ENCODE measurements at regions not wholly inside any gene's neighbourhood (a gene's known extent, or its start where the extent isn't known, plus 50 kb on each side); places are given as distances from the start of the nearest gene placed in this dataset.

DNA sequence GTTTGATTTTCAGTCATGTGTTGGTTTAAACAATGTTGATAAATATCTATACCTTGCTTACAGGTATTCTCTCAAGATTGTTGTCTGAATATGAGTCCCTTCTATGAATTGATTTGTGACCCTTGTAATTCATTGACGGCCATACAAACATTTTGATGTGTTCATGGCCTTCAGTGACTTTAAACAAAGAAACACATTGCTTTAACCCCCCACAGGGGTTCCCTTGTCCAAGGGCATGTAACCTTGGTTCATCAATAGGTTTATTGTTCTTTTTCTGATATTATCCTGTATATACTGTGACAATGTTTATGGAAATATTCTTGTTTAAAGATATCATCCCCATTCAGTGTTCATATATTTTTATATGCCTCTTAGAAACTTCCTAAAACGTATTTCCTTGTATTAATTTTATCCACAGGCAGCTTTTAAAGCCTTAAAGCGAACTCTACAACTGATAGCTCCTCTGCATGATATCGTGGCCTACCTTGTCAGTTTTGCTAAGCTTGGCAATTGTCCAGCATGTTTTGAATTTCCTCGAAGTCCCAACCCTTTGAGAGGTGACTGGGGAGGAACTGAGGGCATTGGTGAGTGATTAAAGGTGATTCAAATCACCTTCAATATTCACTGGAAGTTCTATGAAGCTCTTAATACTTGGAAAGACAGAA is 87.0 kb downstream of the CD164 start:
- DNase-seq (ENCODE audit: low read depth), result no peak

GRCh38 chr6:109292983-109293586 is 89.2 kb downstream of the CD164 start:
- no peak for DNase-seq (ENCODE audit: low read depth)

DNA sequence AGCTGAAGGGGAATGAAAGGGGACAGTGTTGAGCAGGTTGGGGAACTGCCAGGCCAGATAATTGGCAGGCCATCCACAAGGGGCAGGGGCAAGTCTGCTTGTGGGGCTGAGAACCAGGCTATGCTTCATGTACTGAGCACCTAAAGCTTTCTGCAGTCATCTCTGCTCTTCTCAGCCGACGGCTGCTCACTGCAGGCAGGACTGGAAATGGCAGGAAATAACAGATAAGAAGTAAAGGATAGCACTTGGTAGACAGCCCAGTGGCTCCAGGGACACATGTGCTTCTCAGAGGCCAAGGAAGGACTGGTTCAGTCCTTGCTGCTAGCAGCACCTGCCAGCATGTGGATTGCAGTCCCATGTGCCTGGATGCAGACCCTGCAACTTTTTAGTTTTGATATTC is 89.8 kb downstream of the CD164 start:
- no peak for DNase-seq (ENCODE audit: low read depth)

DNA sequence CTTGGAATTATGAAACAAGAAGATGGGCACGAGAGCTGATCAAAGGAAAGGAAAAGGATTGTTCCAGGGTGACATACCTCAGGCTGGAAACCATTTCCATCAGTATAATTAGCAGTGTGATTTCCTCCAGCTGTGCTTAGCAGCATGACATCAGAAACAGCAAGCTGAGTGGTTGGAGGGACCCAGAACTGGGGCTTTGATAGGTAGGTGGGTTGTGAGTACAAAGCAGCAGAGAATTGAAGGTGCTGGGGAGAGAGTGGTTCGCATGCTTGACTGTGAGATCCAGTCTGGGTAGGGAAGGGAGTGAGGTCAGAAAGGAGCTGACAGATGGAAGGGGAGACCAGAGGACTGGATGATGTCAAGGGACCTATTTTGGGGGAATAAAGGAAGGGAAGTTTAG is 90.4 kb downstream of the CD164 start:
- DNase-seq (ENCODE audit: low read depth), result no peak

GRCh38 chr6:109290143-109290931 is 91.9 kb downstream of the CD164 start:
- DNase-seq (ENCODE audit: low read depth), result no peak

DNA sequence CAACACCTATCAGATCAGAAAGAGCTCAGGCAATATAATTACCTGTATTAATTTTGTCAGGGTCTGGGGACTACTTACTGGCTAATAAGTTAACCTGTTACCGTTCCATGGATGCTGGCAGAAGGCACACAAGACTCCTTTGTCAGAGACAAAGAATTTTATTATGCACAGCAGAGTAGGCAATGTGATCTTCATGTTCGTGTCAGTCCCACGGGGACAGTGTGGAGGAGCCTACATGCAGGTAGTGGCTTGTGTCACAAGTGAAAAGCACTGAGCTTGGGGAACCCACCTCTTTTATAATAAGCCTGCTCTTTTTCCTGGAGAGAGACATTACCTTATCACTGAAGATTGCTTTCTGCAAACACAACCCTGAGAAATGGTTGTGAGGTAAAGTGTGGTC is 96.9 kb downstream of the CD164 start:
- no peak for DNase-seq (ENCODE audit: low read depth)

- DNase-seq (ENCODE audit: low read depth), result no peak
Measured at GRCh38 chr6:109284675-109285074, 97.6 kb downstream of the CD164 start.

GRCh38 chr6:109282756-109283155 is 99.5 kb downstream of the CD164 start:
- no peak for DNase-seq (ENCODE audit: low read depth)

DNA sequence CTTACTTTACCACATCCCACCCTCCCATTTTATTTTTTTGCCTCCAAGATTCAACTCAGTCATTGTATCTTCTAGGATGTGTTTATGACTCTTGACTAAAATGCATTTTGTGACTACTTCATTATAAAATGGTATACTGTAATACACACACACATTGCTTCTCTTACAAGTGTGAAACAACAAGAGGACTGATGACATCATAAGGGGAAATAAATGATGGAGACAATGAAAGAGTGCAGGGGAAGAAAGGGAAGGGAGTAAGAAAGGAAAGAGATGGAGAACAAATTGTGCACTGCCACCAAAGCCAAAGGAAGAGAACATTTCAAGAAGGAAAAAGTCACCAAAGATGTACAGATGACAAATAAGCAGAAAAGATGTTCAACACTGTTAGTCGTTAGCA is 102.6 kb downstream of the CD164 start:
- no peak for DNase-seq (ENCODE audit: low read depth)

DNA sequence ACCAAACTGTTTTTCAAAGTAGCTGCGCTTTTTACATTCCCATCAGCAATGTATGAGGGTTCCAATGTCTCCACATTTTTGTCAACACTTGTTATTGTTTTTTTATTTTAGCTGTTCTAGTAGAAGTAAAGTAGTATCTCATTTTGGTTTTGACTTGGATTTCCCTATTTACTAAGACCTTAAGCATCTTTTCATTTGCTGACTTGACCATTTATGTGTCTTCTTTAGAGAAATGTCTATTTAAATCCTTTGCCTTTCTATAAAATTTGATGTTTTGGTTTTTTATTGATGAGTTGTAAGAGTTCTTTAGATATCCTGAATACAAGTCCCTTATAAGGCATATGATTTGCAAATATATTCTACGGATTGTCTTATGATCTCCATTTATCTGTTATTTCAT is 110.6 kb downstream of the CD164 start:
- DNase-seq (ENCODE audit: low read depth), result no peak

DNA sequence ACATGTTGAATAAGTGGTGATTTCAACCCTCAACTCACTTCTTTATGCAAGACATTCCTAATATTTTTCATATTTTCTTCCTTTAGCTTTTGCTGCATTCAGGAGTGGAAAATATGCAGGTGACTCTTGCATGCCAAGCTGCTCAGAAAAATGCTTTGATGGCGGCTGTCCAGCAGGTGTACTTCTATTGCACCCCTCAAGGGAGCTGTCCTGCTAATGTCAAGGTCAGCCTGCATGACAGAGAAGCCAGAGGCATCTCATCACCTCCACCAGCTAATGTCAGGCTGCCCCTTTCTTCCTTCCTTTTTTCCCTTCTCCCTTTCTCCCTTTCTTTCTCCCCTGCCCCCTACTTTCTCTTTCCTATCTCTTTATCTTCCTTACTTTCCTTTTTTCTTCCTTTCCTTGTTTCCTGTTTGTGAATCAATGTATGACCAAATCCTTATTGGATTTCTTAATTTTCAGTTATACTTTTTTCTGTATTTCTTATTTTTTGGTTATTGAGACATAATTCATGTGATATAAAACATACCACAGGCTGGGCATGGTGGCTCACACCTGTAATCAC is 112.2 kb downstream of the CD164 start:
- no peak for DNase-seq (ENCODE audit: low read depth)

DNA sequence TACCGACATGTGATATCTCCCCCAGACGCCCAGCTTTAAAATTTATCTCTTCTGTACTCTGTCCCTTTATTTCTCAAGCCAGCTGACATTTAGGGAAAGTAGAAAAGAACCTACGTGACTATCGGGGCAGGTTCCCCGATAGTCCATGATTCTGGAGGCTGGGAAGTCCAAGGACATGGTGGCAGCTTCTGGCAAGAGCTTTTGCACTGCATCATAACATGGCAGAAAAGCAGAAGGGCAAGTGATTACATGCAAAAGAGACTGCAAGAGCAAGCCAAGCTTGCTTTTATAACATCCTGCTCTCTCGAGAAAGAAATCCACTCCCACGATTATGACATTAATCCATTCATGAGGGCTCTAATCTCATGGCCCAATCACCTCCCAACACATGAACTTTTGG is 113.2 kb downstream of the CD164 start:
- no peak for DNase-seq (ENCODE audit: low read depth)

GRCh38 chr6:109265530-109265929 is 116.7 kb downstream of the CD164 start:
- DNase-seq (ENCODE audit: low read depth), result no peak

DNA sequence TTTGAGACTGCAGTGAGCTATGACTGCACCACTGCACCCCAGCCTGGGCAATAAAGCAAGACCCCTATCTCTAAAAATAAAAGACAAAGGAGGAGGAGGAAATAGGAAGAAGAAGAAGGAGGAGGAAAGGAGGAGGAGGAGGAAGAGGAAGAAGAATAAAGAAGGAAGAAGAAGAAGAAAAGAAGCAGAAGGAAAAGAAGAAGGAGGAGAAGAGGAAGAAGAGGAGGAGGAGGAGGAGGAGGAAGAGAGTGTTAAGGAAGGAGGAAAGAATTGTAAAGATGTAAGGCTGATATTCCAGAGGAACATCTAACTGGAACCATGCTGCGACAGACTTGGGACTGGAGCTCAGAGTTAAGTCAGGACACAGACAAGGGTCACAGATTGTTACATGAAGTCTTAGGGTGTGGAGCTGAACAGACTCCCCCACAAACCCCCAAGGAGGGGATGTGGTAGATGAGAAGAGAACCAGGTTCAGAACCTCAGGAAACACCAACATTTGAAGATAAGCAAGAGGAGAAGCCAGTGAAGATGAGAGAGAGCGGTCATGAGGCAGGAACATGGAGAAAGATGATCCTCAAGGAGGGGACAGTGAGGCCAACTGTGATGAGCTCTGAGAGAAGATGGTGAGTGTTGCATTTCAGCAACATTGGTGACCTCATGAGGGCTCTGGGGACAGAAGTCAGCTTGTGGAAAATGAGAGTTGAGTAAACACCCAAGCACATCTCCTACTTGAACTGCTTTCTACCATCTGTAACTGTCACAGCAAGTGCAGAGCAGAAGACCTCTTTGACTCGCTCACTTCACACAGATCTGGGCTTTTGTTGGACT is 118.2 kb downstream of the CD164 start:
- DNase-seq (ENCODE audit: low read depth), result no peak

DNA sequence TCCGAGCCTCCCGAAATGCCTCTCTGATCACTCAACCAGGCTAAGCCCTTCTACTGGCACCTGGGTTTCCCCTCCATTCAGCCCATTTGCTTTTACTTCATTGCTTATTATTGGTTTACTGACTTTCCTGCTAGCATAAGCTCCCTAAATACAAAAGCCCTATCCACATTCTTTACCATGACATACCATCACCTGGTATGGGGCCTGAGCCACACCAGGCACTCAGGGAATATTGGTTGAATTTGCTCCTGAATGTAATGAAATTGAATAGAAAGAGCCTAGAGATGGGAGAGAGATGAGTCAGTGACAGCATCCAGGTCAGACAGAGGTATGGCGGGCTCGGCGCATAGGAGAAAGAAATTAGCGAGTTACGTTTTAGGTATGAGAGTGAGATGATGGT is 120.0 kb downstream of the CD164 start:
- no peak for DNase-seq (ENCODE audit: low read depth)

DNA sequence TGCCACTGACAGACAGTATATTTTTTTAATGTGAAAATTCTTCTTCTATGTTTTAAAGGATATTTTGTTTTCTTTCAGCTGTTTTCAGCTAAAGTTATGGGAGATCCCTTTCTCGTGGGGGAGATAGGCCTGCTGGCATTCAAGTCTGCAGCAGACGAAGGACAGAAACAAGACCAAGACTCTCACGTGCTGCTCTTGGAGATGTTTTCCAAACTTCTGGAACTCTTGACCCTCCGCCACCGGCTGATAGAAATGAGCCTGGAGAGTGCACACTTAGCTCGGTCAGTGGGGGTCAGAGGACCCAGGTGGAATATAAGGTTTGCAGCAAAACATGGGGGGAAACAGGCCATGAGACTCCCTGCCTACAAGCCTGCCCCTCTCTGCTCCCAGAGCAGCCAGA is 120.5 kb downstream of the CD164 start:
- no peak for DNase-seq (ENCODE audit: low read depth)

GRCh38 chr6:109260701-109261100 is 121.6 kb downstream of the CD164 start:
- no peak for DNase-seq (ENCODE audit: low read depth)

GRCh38 chr6:109260126-109260525 is 122.1 kb downstream of the CD164 start:
- DNase-seq (ENCODE audit: low read depth), result no peak

- DNase-seq (ENCODE audit: low read depth), result no peak
Measured at GRCh38 chr6:109258129-109258528, 124.1 kb downstream of the CD164 start.

GRCh38 chr6:109257494-109257893 is 124.8 kb downstream of the CD164 start:
- DNase-seq (ENCODE audit: low read depth), result no peak

- no peak for DNase-seq (ENCODE audit: low read depth)
Measured at GRCh38 chr6:109255946-109256640, 126.2 kb downstream of the CD164 start.

DNA sequence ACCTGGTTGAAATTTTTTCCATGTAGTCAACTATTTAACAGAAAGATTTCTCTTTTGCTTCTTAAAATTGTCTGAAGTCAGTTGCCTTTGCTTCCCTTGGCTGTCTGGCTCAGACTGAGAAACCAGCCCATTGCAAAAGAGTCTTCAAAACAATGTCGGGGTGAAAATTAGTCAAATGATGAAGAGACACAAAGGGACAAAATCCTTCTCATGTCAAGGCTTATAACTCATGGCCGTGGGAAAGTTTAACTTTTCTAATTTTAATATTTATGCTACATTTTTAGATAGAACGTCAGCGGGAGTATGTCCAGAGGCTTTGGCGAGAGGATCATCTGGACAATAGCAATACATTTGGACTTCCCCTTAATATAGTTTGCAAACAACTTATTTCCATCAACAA is 127.2 kb downstream of the CD164 start:
- DNase-seq (ENCODE audit: low read depth), result no peak
